GM18951 (cell line): ENCODE measurements at regions not wholly inside any gene's neighbourhood (a gene's known extent, or its start where the extent isn't known, plus 50 kb on each side); places are given as distances from the start of the nearest gene placed in this dataset.

ENCODE experiments used
- POLR2A ChIP-seq: IDR thresholded peaks from 4 replicates; pipeline ENCODE4 v1.6.1; 2011; ENCODE audit warnings: mild to moderate bottlenecking; ENCODE audit not compliant: insufficient read length, insufficient read depth; ENCODE audit errors: extremely low read depth
- in situ Hi-C: fragments of 300-500 bp; cut with MboI; formaldehyde crosslinking; loops from one replicate; pipeline ENCODE4 v1.12.0; 2022; ENCODE audit warnings: low sequenced_read_pairs, mixed read lengths, inconsistent platforms; ENCODE audit not compliant: unreplicated experiment

GRCh38 chr5:152144030-152144429 lies 219.4 kb upstream of the GLRA1 start:
- in situ Hi-C loops = loop anchor here (10.0 kb wide), 1 partner anchor 319 kb away; no protein-coding TSS in a partner anchor

GRCh38 chr5:152142840-152143469 lies 218.3 kb upstream of the GLRA1 start:
- no peak for TF ChIP-seq POLR2A
- in situ Hi-C loops = loop anchor here (10.0 kb wide), 1 partner anchor 318 kb away; no protein-coding TSS in a partner anchor

More at GRCh38 chr5:152144030-152144429, 219.4 kb upstream of the GLRA1 start:
- no peak for TF ChIP-seq POLR2A

GRCh38 chr5:152140347-152140746 lies 215.7 kb upstream of the GLRA1 start:
- TF ChIP-seq POLR2A = no peak
- in situ Hi-C loops = loop anchor here (10.0 kb wide), 1 partner anchor 316 kb away; no protein-coding TSS in a partner anchor

- in situ Hi-C loops = no loop called here
- no peak for TF ChIP-seq POLR2A
Observed at GRCh38 chr5:152137063-152137462, 212.4 kb upstream of the GLRA1 start.

GRCh38 chr5:152136321-152136720 lies 211.7 kb upstream of the GLRA1 start:
- TF ChIP-seq POLR2A = no peak

GRCh38 chr5:152135827-152136226 lies 211.2 kb upstream of the GLRA1 start:
- no peak for TF ChIP-seq POLR2A
- in situ Hi-C loops = no loop called here

More at GRCh38 chr5:152136321-152136720, 211.7 kb upstream of the GLRA1 start:
- in situ Hi-C loops = no loop called here

GRCh38 chr5:152125661-152126205 lies 201.1 kb upstream of the GLRA1 start:
- in situ Hi-C loops = no loop called here
- TF ChIP-seq POLR2A = no peak

GRCh38 chr5:152124409-152125041 lies 199.9 kb upstream of the GLRA1 start:
- in situ Hi-C loops = no loop called here
- TF ChIP-seq POLR2A = no peak

- no peak for TF ChIP-seq POLR2A
- in situ Hi-C loops = no loop called here
Observed at GRCh38 chr5:152118676-152119470, 194.2 kb upstream of the GLRA1 start.

- in situ Hi-C loops = no loop called here
- TF ChIP-seq POLR2A = no peak
Observed at GRCh38 chr5:152116934-152117333, 192.3 kb upstream of the GLRA1 start.

GRCh38 chr5:152113401-152113800 lies 188.8 kb upstream of the GLRA1 start:
- TF ChIP-seq POLR2A = no peak
- in situ Hi-C loops = no loop called here

- in situ Hi-C loops = no loop called here
- no peak for TF ChIP-seq POLR2A
Observed at GRCh38 chr5:152107220-152107619, 182.6 kb upstream of the GLRA1 start.

- in situ Hi-C loops = no loop called here
- TF ChIP-seq POLR2A = no peak
Observed at GRCh38 chr5:152106571-152106970, 181.9 kb upstream of the GLRA1 start.
